ENCODE measurements at regions not wholly inside any gene's neighbourhood (a gene's known extent, or its start where the extent isn't known, plus 50 kb on each side); places are given as distances from the start of the nearest gene placed in this dataset.

DNA sequence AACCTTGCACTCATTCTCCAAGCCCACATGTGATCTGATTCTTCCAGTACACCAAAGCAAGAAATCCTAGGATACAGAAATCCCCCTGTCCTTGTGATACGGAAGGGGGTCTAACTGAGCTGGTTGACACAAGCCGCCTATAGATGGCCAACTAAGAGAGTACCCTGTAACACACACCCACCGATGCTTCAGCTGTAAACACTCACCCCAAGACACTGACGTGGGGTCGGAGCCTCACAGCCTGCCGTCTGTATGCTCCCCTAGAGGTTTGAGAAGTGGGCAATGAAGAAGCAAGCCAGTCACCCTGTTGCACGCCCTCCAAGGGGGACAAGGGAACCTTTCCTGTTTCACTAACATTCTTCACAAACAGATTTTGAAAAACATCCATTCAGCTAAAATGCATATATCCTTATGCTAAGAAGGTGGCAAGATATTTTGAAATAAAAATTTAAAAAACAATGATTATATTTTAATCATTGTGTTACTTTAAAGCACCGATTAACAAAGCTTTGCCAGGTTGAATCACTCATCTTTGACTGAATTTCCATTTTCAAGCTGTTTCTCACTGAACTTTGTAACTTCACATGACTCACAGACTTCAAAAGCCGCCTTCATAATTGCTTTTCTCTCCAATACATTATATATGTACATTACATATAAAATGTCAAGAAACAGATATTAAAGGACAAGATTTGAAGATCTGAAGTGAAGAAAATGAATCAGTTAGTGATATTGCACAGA lies 329.3 kb downstream of the ARL4A start:
- Histone ChIP-seq H3K4me3 (ENCODE audit: insufficient read depth, low read length, poor library complexity, severe bottlenecking) (no peak overlapping the region), H3K4me2 (ENCODE audit: low read depth, low read length, poor library complexity, severe bottlenecking) (no peak overlapping the region)
- TF ChIP-seq EZH2phosphoT487 (conservative IDR thresholded peaks at IDR 0.05; ENCODE audit: low read length) = no peak
- TF ChIP-seq, protein P1, sequence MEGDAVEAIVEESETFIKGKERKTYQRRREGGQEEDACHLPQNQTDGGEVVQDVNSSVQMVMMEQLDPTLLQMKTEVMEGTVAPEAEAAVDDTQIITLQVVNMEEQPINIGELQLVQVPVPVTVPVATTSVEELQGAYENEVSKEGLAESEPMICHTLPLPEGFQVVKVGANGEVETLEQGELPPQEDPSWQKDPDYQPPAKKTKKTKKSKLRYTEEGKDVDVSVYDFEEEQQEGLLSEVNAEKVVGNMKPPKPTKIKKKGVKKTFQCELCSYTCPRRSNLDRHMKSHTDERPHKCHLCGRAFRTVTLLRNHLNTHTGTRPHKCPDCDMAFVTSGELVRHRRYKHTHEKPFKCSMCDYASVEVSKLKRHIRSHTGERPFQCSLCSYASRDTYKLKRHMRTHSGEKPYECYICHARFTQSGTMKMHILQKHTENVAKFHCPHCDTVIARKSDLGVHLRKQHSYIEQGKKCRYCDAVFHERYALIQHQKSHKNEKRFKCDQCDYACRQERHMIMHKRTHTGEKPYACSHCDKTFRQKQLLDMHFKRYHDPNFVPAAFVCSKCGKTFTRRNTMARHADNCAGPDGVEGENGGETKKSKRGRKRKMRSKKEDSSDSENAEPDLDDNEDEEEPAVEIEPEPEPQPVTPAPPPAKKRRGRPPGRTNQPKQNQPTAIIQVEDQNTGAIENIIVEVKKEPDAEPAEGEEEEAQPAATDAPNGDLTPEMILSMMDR (IDR thresholded peaks at IDR 0.05; ENCODE audit: insufficient read depth, low read length, poor library complexity, severe bottlenecking) = no peak

DNA sequence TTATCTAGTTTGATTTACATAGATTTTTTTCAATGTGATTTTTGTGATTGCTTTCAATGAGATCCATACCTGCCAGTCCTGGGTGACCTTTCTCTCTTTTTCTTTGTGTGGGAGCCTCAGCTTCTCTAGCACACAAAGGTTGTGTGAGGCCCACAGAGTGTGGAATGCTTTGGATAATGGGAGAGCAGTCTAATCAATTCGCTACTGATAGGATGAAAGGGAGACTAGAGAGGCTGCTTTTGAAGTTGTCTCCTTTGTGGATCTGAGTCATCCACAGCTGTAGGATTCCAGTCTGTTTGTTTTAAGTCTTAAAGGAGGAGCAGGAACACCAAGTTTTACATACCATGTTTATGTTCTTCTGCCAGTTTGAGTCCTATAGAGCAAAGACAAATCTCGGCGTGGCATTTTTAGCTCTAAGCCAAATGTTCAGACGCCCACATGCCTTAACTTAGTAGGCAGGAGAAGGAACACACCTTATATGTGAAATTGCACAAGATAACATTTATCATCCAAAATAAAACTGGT lies 330.0 kb downstream of the ARL4A start:
- H3K9me2 ChIP-seq (replicated peaks; ENCODE audit: insufficient read depth, low read length) = no peaks in the 10 kb centered on the region
- H4K20me1 ChIP-seq (ENCODE audit: low read depth, low read length) = no peaks in the 10 kb centered on the region
- no peaks in the 10 kb centered on the region for H3F3A ChIP-seq (ENCODE audit: insufficient read depth)
- TF ChIP-seq EZH2phosphoT487 (conservative IDR thresholded peaks at IDR 0.05; ENCODE audit: low read length) = no peak
- TF ChIP-seq, protein P1 (IDR thresholded peaks at IDR 0.05; ENCODE audit: insufficient read depth, low read length, poor library complexity, severe bottlenecking) = no peak
- H2AFZ ChIP-seq (ENCODE audit: low read depth, low read length, severe bottlenecking) = no peak overlapping the region
- no peaks in the 10 kb centered on the region for H3K79me2 ChIP-seq (ENCODE audit: insufficient read depth, low read length)
- H3K27me3 ChIP-seq (ENCODE audit: low read length) = no peaks in the 10 kb centered on the region
- H3K27ac ChIP-seq (ENCODE audit: low read depth, low read length) = no peak overlapping the region
- H3K9ac ChIP-seq (ENCODE audit: low read length) = no peak overlapping the region
- H3K4me2 ChIP-seq (ENCODE audit: low read depth, low read length, poor library complexity, severe bottlenecking) = no peak overlapping the region
- no peak overlapping the region for H3K4me3 ChIP-seq (ENCODE audit: insufficient read depth, low read length, poor library complexity, severe bottlenecking)
- no peaks in the 10 kb centered on the region for H3K36me3 ChIP-seq (ENCODE audit: low read length)
- no peaks in the 10 kb centered on the region for H3K9me3 ChIP-seq (ENCODE audit: insufficient read depth, low read length)

More for the DNA sequence above, 329.3 kb downstream of the ARL4A start:
- H3K27ac ChIP-seq (ENCODE audit: low read depth, low read length) = no peak overlapping the region
- no peaks in the 10 kb centered on the region for H3K36me3 ChIP-seq (ENCODE audit: low read length)
- H3F3A ChIP-seq (ENCODE audit: insufficient read depth) = no peaks in the 10 kb centered on the region
- H2AFZ ChIP-seq (ENCODE audit: low read depth, low read length, severe bottlenecking) = no peak overlapping the region
- no peaks in the 10 kb centered on the region for H3K27me3 ChIP-seq (ENCODE audit: low read length)
- no peaks in the 10 kb centered on the region for H4K20me1 ChIP-seq (ENCODE audit: low read depth, low read length)
- H3K9me2 ChIP-seq (replicated peaks; ENCODE audit: insufficient read depth, low read length) = no peaks in the 10 kb centered on the region
- H3K9me3 ChIP-seq (ENCODE audit: insufficient read depth, low read length) = no peaks in the 10 kb centered on the region
- H3K9ac ChIP-seq (ENCODE audit: low read length) = no peak overlapping the region
- no peaks in the 10 kb centered on the region for H3K79me2 ChIP-seq (ENCODE audit: insufficient read depth, low read length)

DNA sequence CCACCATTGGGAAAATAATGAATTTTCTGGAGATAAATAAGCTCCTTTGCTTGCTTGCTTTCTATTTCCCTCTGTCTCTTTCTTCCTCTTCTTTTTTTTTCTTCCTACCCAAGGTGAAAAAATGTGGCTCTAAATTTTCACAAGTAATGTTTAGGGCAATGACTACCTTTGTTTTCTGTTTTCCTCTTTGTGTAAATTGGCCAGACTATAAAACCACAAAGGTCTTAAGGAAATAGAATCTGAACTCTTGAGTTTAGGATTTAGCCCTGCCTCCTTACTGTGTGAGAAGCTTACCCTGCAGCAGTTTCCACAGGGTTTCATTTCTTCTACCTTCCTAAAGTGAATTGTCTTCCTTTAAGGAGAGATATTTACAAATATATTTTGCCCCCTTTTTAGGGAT lies 330.4 kb downstream of the ARL4A start:
- no peak for TF ChIP-seq EZH2phosphoT487 (conservative IDR thresholded peaks at IDR 0.05; ENCODE audit: low read length)
- TF ChIP-seq, protein P1 (IDR thresholded peaks at IDR 0.05; ENCODE audit: insufficient read depth, low read length, poor library complexity, severe bottlenecking) = no peak
- H3K27ac ChIP-seq (ENCODE audit: low read depth, low read length) = no peak overlapping the region

More for the DNA sequence above, 330.4 kb downstream of the ARL4A start:
- no peak overlapping the region for H3K4me2 ChIP-seq (ENCODE audit: low read depth, low read length, poor library complexity, severe bottlenecking)
- H3K9me3 ChIP-seq (ENCODE audit: insufficient read depth, low read length) = no peaks in the 10 kb centered on the region
- H3K27me3 ChIP-seq (ENCODE audit: low read length) = no peaks in the 10 kb centered on the region
- no peaks in the 10 kb centered on the region for H3K79me2 ChIP-seq (ENCODE audit: insufficient read depth, low read length)
- H3K9ac ChIP-seq (ENCODE audit: low read length) = no peak overlapping the region
- no peaks in the 10 kb centered on the region for H3F3A ChIP-seq (ENCODE audit: insufficient read depth)
- H3K36me3 ChIP-seq (ENCODE audit: low read length) = no peaks in the 10 kb centered on the region
- no peaks in the 10 kb centered on the region for H3K9me2 ChIP-seq (replicated peaks; ENCODE audit: insufficient read depth, low read length)
- H3K4me3 ChIP-seq (ENCODE audit: insufficient read depth, low read length, poor library complexity, severe bottlenecking) = no peak overlapping the region
- no peak overlapping the region for H2AFZ ChIP-seq (ENCODE audit: low read depth, low read length, severe bottlenecking)
- no peaks in the 10 kb centered on the region for H4K20me1 ChIP-seq (ENCODE audit: low read depth, low read length)

Measured in SU-DHL-6 (cell line).